KBM-7 (cell line): ENCODE measurements at regions not wholly inside any gene's neighbourhood (a gene's known extent, or its start where the extent isn't known, plus 50 kb on each side); places are given as distances from the start of the nearest gene placed in this dataset.

Source experiments
- DNase-seq: peaks from one replicate; pipeline ENCODE4 v3.0.0-alpha.2; 2015
- in situ Hi-C: fragments of 300-500 bp; cut with MboI; formaldehyde crosslinking; loops from 2 replicates; pipeline ENCODE4 v1.14.3; 2020; ENCODE audit warnings: low sequenced_read_pairs, low pct_unique_long_range_greater_than_20kb, mixed read lengths

DNA sequence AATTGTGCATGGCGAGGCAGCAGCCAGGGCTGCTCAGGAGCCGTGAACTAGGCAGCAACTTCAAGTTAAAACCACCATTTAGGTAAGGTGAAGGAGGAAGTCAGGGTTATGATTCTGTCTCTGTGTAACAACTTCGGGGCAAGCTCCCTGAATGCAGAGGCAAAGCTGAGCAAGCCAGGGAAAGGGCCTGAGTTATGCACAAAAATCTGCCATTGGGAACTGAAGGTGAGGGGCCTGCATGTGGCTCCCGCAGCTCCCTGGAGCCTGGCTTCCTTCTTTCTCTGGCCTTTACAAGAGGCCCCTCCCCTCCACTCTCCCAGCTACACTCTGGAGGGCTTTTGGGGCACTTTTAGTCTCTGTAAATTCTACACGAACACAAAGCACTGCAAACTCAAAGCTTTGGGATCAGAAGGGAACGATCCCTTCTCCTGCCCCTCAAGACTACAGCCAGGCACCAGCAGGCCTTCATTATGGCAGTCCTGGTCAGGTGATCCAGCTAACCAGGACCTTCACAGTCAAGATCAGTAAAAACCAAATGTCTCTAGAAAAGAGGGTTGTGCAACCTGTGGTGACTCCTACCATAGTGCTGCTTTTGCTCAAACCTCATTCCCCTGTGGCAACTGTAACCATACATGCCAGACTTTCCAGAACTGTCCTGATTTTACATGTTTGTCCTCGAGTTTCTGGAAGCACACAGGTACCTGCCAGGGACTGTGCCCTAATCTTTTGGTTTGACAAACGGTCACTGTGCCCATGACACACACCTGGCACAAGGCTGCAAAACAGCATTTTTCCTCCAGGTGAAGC is 67.2 kb upstream of the PTGR2 start:
- DNase-seq = peak; percentile 61
- in situ Hi-C loops = no loop called here

DNA sequence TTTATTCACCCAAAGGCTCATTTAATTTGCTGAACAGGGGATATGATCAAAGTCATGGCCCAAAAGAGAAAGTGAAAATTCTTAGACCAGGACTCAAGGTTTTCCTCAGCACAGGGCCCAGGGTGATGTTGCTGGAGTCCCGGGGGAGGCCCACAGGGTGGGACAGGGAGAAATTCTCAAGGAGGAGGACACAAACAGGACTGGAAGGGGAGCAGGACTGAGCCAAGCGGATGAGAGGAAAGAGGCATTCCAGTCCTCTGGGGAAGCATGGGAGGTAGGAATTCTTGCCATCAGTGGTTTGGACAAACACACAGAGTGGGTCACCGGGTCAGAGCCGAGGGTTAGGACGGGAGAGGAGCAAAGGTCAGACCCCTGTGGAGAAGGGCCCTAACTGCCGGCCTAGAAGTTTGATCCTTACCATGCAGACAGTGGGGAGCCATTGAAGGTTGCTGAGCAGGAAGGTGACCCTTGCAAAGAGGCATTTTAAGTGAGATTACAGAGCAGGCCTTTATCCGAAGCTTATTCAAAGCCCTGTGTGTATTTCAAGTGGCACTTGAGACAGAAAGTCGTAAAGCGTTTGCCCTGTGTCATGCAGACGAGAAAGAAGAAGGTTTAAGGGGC is 68.4 kb upstream of the PTGR2 start:
- DNase-seq = no peak
- in situ Hi-C loops = no loop called here

DNA sequence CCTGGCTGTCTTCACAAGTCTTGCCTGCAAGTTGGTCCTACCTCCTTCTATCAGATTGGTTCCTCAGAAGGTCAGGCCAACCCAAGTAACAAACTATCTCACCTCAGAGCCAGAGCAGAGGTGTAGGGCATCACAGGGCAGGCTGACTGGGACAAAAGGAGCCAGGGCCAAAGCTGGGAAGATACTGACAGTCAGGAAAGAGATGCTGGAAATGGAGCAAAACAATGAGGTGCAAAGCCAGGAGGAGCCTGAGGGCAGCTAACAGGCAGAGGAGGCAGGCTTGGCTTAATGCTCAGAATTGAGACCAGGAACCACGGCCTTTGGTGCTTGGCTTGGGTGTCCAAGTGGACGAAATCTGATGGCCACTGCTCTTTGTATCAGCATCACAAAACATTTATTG is 68.4 kb upstream of the PNMA1 start:
- in situ Hi-C loops = no loop called here
- DNase-seq = no peak

DNA sequence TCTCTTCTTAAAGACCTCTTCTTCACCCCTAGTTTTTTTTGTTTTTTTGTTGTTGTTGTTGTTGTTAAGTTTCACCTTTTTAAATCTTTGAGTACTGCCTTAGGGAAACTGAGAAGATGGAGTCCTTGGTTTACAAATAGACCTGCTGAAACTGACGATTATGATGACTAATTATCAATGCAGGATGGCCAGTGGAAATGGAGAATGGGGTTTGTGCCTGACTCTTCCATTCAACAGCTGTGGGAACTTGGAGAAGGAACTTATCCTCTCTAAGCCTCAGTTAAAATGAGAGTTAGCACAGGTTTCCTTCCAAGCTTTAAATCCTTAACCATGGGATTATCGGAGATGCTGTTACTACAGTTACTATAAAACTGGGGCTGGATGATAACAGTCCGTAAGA is 66.7 kb upstream of the PNMA1 start:
- in situ Hi-C loops = no loop called here
- DNase-seq = no peak

DNA sequence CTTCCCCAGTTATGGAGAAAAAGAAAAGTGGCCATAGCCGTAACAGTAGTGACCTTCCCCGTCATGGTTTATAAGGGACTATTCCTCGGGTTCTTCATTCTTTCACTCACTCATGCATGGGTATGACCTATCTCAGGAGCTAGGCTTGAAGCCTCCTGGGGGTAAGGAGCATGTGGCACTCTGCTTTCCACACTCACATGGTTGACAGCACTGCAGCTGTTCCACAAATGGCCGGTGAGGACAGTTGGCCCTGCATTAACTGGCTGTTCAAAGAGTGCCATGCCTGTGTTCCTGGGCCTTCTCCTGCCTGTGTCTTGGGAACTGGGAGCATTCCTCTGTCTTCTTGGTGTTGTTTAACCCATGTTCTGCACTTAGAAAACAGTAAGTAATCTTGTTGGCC is 66.2 kb upstream of the PNMA1 start:
- in situ Hi-C loops = no loop called here
- DNase-seq = no peak

DNA sequence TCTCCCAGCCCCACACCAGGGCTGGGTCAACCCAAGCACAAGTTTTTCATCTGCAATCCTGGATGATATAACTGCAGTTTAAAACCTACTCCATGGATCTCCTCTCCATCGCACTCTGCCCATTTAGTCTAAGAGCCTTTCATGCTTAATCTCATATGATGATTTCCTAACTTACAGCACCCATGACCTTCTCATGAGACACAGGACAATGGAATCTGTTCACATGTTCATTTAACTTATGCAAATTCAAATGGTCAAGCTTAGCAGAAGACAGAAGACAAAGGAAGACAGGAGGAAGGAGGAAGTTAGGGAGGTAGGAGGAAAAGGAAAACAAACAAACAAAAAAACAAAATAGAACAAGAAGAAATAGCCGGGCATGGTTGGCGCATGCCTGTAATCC is 64.6 kb upstream of the PNMA1 start:
- DNase-seq = no peak
- in situ Hi-C loops = no loop called here

DNA sequence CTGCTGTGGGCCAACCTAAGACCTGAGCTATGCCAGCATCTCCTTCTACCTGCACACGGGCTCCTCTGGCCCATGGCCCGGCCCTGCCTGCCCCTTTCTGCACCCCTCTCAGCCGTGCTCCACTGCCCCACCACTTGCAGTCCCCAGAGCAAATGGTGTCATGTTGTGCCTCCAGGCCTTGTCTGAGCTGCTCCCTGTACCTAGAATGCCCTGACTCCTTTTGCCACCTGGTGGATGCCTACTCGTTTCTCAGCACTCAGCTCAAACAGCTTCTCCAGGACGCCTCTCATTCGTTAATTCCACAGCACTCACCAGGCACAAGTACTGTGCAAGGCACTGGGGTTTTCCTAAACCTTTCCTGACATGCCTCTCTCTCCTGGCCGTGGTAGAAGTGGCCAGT is 63.2 kb upstream of the PNMA1 start:
- in situ Hi-C loops = no loop called here
- no peak for DNase-seq

DNA sequence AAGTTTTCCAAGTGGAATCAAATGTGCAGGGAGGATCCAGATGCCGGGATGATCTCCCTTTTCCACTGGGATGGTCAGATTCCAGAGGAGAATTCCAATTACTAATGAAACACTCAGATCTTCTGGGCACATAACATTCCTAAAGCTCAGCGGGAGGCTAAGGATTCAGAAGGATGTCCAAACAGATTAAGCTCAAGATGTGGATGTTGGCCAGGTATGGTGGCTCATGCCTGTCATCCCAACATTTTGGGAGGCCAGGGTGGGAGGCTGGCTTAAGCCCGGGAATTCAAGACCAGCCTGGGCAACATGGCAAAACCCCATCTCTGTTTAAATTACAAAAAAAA is 62.0 kb upstream of the PNMA1 start:
- DNase-seq = no peak
- in situ Hi-C loops = no loop called here

DNA sequence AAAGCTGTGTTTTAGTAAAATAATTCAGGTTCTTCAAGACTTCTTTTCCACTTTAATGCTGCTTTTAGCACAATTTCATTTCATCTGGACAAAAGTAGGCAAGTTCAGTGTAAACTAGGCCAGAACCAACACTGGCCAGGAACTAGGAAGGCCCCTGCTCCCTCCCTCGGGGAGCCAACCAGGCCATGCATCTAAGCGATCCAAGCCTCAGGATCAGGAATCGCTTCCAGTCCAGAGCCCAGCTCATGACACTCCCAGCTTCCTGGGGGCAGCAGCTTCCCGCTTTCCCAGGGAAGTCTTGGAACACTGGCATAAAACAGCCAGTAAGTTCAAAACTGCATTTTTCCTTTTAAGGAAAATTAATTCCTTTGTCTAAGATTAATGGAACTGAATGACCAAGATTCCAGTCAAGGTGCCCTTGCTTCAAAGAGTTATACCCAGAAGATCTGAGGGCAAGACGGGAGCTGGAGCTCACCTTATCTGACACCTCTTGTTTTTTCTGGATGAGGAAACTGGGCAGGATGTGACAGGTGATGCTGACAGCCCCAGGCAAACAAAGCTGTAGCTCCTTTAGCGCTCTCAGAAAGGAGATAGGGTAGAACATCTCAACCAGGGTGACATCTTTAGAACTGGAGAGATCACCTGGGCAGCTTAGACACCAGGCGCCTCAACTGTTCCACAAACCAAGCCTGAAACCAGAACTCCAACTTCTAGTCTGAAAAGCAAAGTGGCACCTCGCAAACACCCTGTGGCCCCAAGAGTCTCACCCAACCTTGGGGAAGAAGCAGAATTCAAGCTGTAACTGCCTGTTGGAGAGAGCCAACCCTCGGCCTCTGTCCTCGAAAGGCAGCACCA is 61.4 kb upstream of the PNMA1 start:
- in situ Hi-C loops = no loop called here
- no peak for DNase-seq

DNA sequence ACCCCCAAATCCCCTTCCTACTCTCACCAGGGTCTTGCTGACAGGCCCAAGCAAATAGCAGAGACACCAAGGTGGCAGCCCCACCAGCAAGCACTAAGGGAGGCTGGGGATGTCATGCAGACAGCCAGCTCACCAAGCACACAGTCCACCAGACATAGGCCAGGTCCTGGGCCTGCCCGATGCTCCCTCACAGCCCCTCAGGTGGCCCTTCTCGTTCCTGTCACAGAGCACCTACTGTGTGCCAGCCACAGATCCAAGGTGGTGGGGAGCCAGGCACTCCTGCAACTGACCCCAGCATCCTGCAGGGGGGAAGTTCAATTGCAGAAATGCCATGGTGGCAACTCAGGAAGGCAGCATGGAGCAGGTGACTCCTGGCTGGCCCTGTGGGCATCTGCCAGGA is 60.5 kb upstream of the PNMA1 start:
- no peak for DNase-seq
- in situ Hi-C loops = no loop called here

DNA sequence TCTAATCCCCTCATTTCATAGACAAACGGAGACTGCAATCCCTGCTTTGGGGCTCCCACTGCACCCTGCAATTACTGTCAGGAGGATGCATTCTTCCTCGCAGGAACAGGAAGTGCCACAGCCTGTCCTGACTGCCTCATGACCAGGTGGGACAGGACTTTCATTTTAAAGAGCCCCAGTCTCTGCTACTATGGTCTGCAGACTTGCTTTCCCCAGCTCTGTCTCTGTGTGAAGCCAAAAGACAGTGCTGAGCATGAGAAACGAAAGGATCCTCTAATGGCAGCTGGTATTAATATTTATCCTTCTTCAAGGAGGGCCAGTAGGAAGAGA is 60.0 kb upstream of the PNMA1 start:
- in situ Hi-C loops = no loop called here
- no peak for DNase-seq

DNA sequence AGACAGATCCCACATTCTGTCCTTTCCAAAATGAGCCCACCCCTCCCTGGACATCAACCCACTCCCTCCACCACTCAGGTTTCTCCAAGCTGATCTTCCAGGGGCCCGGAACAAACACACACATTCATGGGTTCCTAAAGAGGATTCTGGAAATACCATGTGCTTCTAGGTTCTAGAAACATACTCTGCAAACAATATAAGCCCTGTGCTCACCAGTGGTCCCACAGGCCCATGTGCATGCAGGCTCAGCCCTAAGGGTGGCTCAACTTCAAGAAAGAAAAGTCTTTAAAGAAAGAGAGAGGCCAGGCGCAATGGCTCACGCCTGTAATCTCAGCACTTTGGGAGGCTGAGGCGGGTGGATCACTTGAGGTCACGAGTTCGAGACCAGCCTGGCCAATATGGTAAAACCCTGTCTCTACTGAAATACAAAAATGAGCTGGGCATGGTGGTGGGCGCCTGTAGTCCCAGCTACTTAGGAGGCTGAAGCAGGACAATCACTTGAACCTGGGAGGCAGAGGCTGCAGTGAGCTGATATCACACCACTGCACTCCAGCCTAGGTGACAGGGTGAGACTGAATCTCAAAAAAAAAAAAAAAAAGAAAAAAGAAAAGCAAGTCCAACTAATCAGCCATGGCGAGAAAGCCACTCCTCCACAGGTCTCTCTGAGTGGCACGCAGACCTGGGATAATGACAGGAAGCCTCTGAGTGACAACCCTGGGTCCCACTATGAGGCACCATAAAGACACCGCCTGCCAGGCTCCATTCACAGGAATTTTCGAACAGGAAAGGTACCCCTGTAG is 59.5 kb upstream of the PNMA1 start:
- no peak for DNase-seq
- in situ Hi-C loops = no loop called here

DNA sequence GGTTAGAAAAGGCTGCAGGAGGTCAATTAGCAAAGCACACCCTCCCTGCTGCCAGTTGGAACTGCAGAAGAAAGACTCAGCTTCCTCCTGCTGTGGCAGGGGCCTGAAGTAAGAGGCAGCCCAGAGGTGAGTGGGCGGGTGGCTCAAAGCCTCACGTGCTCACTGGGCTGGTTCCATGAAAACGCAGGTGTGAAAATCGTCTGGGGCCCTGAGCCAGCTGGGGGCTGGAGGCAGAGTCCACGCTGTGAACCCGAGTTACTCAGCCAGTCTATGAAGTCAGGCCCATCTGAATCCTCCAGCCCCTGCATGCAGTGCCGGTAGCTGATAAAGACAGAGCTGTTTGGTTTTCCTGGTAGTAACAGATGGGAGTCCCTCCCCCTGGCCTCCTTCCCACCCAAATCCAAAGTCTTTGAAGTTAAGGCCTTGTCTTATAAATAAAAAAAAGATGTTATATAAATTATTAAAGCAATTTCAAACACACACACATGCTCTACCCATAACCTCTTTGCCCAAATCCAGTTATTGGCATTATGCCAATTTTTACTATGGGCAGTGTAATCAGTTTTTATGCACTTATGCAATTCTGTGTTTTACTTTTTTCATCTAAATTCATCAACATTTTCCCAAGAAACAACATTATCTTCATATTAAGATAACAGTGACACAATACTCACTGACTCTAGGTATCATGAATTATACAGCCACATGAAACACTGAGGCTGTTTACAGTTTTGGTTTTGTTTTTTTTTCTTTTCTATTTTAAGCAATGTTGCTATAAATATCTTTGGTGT is 57.9 kb upstream of the PNMA1 start:
- DNase-seq = peak; percentile 71

DNA sequence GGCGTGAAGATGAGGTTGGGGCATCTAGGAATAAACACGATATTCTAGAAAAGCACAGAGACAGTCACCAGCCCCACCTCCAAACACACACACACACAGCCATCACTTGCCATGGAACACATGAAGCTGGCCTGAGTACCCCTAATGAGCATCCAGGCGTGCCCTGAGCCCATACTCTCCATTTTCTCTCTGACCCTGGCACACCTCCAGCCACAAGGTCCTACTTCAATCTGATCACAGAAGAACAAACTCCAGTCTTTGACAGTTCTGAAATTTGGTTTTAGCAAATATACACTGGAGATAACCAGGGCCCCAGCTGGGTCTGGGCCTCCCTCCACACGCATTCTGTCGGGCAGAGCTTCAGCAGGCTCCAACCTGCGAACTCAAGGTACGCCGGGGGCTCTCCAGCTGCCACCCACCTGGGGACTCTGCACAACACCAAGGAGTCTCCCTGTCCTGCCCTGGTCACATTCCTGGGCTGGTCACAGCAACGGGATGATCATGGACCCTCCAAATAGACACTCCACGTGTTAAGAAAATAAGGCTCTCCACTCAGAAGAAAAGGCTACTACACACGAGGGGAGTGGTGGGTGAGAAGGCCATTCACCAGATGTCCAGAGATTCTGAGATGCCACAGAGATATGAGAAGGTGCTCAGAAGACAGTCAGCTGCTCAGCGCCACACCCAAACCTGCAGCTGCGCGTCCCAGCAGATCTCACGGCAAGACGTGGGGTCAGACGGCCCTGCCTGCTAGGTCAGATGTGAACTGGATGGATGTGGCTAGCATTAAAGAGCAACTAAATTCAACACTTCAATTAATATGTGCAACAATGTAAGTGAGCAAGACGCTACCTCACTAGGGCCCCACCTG is 57.0 kb upstream of the PNMA1 start:
- in situ Hi-C loops = no loop called here
- no peak for DNase-seq

More for the DNA sequence above, 57.9 kb upstream of the PNMA1 start:
- in situ Hi-C loops = no loop called here

DNA sequence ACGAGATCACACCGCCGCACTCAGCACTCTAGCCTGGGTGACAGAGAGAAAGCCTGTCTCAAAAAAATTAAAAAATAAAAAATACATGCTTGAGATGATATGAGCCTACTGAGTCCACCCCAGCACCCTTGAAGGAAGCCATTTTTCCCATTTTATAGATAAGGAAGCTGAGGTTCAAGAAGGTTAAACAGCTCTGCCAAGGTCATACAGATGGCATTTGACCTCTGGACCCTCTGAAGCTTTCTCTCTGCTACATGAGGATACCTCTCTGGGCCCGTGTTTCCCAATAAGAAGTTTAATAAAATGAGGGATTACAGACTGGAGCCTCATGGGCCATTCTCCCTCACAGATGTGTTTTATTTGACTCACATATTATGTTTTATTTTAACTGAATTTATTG is 53.9 kb upstream of the PNMA1 start:
- in situ Hi-C loops = no loop called here

DNA sequence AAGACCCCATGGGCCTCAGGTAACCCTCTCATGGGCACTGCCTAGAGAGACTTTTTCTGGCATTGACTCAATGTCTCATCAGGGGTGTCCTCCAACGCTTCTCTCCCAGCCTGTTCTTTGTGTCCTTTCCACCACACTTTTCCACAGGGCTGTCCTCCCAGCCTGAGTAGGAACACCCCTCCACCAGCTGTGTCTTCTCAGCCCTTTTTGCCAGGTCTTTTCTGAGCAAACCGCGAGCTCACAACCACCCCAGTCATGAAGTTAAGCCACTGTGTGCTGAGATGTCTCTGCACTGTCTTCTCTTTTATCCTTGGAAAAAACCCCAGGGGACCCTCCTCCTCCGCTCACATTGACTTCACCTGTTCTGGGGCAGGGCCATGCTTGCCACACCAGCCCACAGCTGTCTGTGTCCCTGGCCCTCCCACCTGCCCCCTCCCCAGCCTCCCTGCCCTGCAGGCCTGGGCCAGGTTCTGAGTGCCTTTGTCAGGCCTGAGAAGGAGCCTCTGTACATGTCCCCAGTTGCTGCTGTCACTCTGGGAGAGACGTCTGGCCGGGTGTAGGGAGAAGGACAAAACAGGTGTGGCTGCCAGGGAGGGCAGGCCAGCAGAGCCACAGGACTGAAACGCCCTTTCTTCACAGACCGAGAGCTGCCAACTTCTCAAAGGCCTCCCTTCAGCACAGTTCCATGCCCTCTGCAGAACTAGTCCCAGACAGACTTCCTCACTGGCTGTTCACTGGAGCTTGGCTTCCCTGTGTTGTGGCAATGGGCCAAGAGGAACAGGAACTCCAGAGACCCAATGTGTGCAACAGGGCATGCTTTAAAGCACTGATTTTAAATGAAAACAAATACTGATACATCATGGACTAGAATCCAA is 50.5 kb upstream of the PNMA1 start:
- peak; percentile 82 for DNase-seq
- in situ Hi-C loops = no loop called here

More for the DNA sequence above, 53.9 kb upstream of the PNMA1 start:
- DNase-seq = no peak
